T follicular helper cell (primary cell): ENCODE measurements at regions not wholly inside any gene's neighbourhood (a gene's known extent, or its start where the extent isn't known, plus 50 kb on each side); places are given as distances from the start of the nearest gene placed in this dataset.

Source experiments
- DNase-seq: peaks from one replicate; pipeline ENCODE4 v3.0.0-alpha.2; 2020; ENCODE audit warnings: low read depth

- no peak for DNase-seq
These were observed 93.8 kb downstream of the GLRX3 start for GRCh38 chr10:130230036-130230435.

DNA sequence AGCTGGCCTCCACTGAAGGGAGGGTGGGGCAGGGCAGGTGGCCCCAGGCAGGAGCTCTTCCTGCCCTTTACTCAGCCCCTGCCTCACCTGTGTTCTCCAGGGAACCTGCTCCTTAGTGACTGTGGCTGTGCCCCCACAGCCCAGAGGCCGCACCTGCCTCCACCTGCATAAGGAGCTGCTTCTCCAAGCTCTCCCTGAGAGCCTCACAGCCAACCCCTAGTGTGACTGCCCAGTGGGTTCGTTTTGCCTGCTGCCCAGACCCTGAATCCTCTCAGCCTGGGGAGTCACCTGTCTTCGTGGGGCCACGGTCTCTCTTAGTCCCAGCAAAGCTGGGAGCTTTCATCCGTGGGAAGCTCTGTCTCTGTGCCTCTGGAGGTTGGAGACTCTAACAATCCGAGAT lies 94.4 kb downstream of the GLRX3 start:
- no peak for DNase-seq

GRCh38 chr10:130231251-130231741 lies 95.1 kb downstream of the GLRX3 start:
- no peak for DNase-seq

- DNase-seq, result no peak
These were observed 96.2 kb downstream of the GLRX3 start for GRCh38 chr10:130232166-130233034.

DNA sequence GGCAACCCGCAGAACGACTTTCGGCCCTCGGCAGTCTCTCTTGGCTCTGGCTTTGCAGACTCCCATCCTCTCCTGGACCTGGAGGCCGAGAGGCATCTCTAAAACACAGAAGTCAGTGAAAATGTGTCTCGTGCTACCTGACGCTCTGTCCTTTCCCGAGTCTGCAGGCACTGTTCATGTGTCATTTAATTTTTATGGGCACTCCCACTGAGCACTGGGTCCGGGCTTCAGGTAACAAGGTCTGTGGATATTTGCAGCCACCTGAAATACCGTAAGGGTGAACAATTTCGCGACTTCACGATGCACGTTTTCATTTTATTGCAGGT lies 96.8 kb downstream of the GLRX3 start:
- no peak for DNase-seq

- DNase-seq, result no peak
These were observed 97.2 kb downstream of the GLRX3 start for GRCh38 chr10:130233426-130233825.

GRCh38 chr10:130234171-130234965 lies 98.2 kb downstream of the GLRX3 start:
- no peak for DNase-seq

GRCh38 chr10:130236711-130237110 lies 100.5 kb downstream of the GLRX3 start:
- DNase-seq, result no peak

GRCh38 chr10:130240409-130240808 lies 104.2 kb downstream of the GLRX3 start:
- no peak for DNase-seq

DNA sequence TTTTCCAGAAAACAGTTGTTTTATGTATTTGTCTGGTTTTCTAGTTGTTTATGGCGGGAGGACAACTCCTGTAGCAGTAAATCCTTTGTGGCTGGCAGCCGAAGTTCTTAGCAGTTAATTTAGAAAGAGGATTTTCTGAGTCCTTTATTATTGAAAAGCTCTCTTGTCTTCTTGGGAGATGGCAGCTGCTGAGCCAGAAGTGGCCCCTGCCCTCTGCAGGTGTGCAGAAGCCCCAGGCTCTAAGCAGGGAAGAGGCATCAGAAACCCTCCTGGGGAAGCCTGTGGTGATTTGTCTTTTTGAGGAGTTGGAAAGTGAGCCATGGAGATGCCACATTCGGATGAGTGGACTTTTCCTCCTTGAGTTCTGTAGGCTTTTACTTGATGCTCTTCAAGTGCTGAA lies 106.3 kb downstream of the GLRX3 start:
- DNase-seq, result no peak

DNA sequence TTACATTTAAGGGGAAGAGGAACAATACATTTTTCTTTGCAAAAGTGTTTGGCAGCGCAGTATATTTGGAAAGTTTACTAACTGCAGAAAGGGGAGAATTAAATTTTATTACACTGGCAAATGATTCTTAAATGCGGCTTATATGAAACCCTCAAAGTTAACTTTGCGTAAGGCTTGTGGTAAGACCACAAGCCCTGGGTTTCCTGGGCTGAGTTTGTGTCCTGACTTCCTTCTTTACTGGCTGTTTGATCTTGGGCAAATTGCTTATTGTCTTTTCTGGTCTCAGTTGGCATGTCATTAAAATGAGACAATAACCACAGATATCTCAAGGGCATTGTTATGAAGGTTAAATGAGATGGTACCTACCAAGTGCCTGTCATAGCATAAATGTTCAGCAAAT lies 106.8 kb downstream of the GLRX3 start:
- DNase-seq, result no peak

DNA sequence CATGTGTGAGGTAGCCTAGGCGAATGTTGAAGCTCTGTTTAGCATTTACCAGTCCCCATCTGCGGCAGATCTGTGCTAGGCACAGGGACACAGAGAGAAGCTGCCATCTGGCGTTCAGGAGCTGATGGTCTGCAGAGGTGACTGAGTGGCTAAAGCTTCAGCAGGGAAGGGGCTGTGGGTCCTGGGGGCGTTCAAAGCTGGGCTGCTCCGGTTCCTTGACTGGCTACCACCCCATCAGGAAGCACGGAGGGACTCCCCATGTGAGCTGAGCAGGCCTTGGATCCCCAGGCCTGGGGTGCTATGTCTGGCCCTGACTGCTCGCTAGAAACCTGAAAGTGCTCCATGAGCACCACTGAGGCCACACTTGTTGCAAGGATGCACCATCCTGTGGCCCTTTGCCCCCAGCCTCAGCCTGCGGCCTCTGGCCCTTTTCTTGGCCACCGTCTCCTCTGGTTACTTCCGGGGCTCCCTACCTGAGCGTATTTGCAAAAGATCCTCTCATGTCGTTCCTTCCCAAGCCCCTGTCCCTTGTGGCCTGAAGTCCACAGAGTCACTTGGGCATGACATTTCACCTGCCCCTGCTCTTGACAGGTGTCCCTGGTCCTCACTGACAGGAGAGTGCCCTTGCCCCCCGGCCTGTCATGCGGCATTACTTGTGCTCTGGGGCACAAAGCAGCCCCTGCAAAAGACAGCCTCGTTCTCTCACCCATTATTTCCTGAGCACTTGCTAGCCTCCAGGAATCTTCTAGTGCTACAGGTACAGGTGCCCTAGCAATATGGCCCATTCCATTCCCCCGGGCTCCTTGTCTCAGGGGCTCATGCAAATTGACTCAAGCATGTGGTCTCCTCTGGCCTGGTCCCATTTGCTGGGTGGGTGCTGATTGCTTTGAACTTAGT lies 108.1 kb downstream of the GLRX3 start:
- DNase-seq, result no peak

- no peak for DNase-seq
These were observed 108.8 kb downstream of the GLRX3 start for GRCh38 chr10:130244928-130245495.

DNA sequence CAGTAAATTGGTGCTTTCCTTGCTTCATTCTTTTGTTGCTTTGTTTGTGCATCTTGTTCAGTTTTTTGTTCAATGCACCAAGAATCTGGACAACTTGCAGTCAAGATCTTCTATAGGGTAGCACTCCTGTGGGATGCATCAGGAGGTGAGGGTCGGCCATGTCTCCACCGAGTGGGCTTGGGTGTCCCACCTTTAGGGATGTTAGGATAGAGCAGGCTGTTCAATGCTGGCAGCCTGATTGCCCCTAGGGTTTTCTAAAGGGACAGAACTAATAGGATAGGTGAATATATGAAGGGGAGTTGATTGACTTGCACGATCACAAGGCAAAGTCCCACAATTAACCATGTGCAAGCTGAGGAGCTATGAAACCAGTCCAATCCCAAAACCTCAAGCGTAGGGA lies 109.9 kb downstream of the GLRX3 start:
- DNase-seq, result no peak

DNA sequence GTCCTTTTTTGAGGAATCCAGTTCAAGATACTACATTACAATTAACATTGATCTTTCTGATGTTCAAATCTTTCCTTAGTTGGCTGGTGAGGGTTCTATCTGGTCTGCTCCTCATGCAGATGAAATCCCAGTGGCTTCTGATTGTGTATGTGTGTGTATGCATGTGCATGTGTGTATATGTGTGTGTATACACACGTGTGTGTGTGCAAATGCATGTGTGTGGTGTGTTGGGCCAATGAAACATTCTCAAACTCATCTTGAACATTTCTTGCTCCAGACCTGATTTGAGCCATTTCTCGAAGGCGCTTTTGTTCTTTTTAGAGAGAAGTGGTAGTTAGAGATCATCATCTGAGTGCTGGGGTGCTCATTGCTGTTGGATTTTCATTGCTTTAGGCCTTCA lies 113.9 kb downstream of the GLRX3 start:
- DNase-seq, result no peak

DNA sequence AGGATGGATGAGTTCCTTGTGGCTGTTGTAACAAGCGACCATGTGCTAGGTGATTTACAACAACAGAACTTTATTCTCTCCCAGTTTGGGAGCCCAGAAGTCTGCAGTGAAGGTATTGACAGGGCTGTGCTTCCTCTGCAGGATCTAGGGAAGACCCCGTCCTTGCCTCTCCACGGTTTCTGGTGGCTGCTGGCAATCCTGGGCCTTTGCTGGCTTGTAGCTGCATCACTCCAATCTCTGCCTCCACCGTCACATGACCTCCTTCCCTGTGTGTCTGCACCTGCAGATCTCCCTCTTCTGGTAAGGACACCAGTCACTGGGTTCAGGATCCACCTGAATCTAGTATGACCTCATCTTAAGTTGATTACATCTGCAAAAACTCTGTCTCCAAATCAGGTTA lies 115.6 kb downstream of the GLRX3 start:
- no peak for DNase-seq

- no peak for DNase-seq
These were observed 118.1 kb downstream of the GLRX3 start for GRCh38 chr10:130254243-130254642.

DNA sequence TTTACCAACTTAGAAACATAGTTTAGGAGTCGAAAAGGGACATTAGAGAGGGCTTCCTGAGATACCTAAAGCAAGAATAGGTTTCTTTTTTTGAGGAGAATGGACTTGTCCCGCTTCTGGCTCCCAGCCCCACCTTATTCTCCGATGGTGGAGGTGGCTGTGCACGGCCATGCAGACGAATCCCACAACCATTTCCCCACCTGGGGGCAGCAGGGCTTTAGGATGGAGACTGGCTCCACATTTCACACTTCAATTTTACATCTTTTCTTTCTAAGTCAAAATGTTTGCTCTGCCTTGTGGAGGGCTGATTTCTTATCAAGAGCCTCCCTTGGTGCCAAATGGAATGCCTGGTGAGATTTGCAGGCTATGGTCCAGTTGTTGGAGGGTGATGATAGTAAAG lies 118.5 kb downstream of the GLRX3 start:
- no peak for DNase-seq

DNA sequence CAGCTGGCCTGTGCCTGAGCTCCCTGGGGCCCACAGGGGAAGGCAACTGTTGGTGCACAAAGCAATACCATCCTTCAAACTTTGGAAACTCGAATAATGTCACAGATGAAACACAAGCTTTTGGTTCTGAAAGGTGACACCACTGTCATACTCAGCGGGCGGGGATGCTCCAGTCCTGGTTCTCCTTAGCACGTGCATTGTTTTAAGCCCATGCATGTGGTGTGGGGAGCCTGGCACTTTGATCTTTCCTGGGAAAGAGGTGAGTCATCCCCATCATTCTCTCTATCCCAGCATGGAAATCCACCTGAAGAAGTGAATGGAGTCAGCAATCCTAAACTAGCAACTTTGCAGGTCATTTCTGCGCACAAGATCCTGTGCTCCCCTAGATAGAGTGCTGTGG lies 119.6 kb downstream of the GLRX3 start:
- no peak for DNase-seq

DNA sequence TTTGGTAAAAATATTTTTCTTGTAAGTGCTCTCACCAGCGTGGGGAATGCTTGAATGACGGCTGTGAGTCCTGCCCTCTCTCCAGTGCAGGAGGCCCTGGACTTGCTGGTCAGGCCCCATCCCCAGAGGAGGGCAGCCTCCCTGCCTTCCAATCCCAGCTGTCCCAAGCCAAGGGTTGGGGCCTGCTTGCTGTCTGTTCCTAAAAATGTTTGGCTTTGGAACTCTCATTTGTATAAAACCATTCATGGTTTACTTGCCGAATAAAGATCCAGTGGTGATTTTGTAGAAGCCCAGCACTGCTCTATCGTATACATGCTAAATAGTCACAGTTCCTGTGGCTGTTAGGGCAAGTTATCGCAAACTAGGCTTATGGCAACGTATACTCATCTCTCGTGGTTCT lies 121.7 kb downstream of the GLRX3 start:
- DNase-seq, result no peak

GRCh38 chr10:130259380-130259779 lies 123.2 kb downstream of the GLRX3 start:
- no peak for DNase-seq

DNA sequence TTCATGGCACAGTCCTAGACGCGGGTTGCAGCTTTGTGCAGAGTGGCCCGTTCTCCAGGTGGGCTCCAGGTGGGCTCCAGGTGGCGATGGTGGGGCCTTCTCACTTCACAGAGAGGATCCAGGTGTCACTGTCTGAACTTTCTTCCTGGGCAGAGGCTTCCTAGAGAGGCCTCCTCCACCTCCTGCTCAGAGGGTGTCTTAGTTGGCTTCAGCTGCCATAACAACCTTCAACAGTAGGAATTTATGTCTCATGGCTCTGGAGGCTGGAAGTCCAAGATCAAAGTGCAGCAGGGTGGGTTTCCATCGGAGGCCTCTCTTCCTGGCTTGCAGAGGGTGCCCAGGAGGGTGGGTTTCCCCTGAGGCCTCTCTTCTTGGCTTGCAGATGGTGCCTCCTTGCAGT lies 125.1 kb downstream of the GLRX3 start:
- no peak for DNase-seq
